Fibroblast of pulmonary artery (primary cell): ENCODE measurements at regions not wholly inside any gene's neighbourhood (a gene's known extent, or its start where the extent isn't known, plus 50 kb on each side); places are given as distances from the start of the nearest gene placed in this dataset.

Experiments
- DNase-seq: peaks from one replicate; pipeline ENCODE4 v3.0.0-alpha.2; 2010; ENCODE audit warnings: low read depth
- H3K4me3 ChIP-seq: replicated peaks from 2 replicates; pipeline ENCODE4 v1.5.1; 2011; ENCODE audit warnings: low read depth, mild to moderate bottlenecking, control low read depth, low read length, moderate library complexity
- TF ChIP-seq, protein P1 (sequence below): IDR thresholded peaks from 2 replicates; pipeline ENCODE4 v1.5.1; 2011; ENCODE audit warnings: mild to moderate bottlenecking, control low read depth, low read length, inconsistent platforms; ENCODE audit errors: missing control alignments

DNA sequence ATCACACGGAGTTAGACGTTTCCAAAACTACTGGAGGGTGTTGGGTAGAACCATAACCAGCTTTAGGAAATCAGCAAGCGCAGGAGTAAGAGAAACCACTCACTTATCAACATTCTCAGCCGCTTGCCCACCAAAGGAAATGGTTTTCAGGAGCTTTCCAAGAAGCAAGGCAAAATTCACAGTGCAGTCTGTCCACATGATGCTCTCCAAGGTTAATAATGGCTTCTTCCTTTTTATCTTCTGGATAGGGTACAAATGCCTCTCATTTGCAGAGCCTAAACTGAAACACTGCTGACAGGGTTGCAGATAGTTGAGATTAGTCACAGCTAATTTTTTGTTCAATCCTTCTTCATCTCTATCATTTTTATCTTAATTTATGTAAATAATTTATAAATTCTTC lies 705.4 kb downstream of the RAB28 start:
- DNase-seq, result no peak
- TF ChIP-seq, protein P1, sequence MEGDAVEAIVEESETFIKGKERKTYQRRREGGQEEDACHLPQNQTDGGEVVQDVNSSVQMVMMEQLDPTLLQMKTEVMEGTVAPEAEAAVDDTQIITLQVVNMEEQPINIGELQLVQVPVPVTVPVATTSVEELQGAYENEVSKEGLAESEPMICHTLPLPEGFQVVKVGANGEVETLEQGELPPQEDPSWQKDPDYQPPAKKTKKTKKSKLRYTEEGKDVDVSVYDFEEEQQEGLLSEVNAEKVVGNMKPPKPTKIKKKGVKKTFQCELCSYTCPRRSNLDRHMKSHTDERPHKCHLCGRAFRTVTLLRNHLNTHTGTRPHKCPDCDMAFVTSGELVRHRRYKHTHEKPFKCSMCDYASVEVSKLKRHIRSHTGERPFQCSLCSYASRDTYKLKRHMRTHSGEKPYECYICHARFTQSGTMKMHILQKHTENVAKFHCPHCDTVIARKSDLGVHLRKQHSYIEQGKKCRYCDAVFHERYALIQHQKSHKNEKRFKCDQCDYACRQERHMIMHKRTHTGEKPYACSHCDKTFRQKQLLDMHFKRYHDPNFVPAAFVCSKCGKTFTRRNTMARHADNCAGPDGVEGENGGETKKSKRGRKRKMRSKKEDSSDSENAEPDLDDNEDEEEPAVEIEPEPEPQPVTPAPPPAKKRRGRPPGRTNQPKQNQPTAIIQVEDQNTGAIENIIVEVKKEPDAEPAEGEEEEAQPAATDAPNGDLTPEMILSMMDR, result no peak

DNA sequence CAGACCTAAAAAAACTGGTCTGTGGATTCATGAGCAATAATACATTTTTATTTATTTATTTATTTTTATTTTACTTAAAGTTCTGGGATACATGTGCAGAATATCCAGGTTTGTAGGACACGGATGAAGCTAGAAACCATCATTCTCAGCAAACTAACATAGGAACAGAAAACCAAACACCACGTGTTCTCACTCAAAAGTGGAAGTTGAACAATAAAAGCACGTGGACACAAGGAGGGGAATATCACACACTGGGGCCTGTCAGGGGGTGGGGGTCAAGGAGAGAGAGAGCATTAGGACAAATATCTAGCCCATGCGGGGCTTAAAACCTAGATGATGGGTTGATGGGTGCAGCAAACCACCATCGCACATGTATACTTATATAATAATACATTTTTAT lies 705.9 kb downstream of the RAB28 start:
- H3K4me3 ChIP-seq, result no peak overlapping the region
- DNase-seq, result no peak
- TF ChIP-seq, protein P1, result no peak

More for the DNA sequence above, 705.4 kb downstream of the RAB28 start:
- H3K4me3 ChIP-seq, result no peak overlapping the region

DNA sequence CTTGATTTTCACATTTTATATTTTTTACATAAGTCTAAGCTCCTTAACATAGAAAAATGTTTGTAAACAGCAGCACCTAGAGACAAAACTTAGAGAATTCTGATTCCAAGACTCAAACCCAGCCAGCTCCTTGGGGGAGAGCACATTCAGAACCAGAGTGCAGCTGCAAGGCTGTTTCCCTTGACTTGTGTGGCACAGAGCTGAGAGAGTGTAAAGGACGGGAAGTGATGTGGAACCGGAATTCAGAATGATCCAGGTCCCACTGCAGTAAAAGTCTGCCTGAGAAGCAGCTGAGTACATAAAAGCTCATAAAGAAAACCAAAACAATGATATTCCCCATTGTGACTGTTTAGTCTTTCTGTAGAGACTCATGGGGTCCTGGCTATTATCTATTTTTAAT lies 713.8 kb downstream of the RAB28 start:
- TF ChIP-seq, protein P1, result no peak
- no peak overlapping the region for H3K4me3 ChIP-seq

DNA sequence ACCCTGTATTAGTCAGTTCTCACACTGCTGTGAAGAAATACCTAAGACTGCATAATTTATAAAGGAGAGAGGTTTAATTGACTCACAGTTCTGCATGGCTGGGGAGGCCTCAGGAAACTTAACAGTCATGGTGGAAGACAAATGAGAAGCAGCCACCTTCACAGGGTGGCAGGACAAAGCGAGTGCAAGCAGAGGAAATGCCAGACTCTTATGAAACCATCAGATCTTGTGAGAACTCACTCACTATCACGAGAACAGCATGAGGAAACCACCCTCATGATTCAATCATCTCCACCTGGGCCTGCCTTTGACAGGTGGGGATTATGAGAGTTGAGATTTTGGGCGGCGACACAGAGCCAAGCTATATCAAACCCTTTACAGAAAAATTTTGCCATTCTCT lies 722.4 kb downstream of the RAB28 start:
- DNase-seq, result no peak
- TF ChIP-seq, protein P1, result no peak
- no peak overlapping the region for H3K4me3 ChIP-seq

More for the DNA sequence above, 713.8 kb downstream of the RAB28 start:
- no peak for DNase-seq

DNA sequence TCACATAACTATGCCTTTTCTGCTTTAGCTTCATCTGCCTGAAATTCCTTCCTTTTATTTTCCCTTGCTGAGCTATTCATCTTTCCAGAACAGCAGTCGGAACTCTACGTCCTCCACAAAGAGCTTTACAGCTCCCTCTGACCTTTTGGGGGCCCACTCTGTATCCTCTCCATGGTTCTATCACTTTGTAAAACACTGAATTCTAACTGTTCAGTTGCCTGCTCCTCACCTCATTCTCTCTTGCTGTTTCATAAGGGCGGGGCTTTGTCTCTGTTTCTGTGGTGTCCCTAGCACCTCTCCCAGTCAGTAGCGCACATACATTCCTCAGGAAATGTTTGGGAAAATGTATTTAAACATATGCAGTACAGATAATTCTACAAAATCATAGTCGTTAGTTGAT lies 737.0 kb downstream of the RAB28 start:
- DNase-seq, result no peak
- TF ChIP-seq, protein P1, result no peak

DNA sequence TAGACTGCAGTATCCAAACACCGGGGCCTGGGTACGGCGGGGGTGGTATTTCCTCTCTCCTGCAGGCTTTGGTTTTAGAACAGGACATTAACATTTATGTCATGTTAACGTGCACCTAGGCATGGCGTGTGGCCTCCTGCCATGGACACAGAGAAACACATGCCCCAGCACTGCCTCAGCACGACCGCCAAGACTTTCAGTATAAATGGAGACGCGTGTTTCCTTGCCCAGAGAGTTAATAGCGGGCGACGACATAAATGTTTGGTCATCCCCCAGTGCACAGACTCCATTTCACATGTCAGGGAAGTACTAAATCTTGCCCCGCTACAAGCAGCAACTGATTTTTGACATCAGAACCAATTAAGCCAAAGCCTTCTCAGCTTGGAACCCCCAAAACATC lies 737.9 kb downstream of the RAB28 start:
- TF ChIP-seq, protein P1, result no peak

More for the DNA sequence above, 737.0 kb downstream of the RAB28 start:
- no peak overlapping the region for H3K4me3 ChIP-seq

DNA sequence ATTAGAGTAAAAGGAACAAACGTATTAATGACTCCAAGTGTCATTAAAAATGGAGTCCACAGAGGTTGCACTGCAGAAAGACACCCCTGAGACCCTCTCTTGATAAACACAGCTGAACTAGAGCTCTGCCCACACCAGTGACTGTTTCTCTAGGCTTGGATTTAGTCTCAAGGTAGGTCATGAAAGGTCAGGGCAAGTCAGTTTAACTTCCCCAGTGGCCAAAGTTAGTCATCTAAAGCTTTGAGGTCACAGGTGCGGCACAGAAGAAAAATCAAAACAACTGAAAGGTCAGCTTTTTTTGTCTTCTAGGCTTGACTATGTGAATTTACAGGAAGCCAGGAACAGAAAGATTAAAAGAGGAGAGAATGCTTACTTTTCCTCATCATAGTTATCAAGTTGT lies 749.6 kb downstream of the RAB28 start:
- no peak for DNase-seq
- TF ChIP-seq, protein P1, result no peak
- no peak overlapping the region for H3K4me3 ChIP-seq

More for the DNA sequence above, 737.9 kb downstream of the RAB28 start:
- H3K4me3 ChIP-seq, result no peak overlapping the region
- no peak for DNase-seq
